GM18868 (cell line): ENCODE measurements at regions not wholly inside any gene's neighbourhood (a gene's known extent, or its start where the extent isn't known, plus 50 kb on each side); places are given as distances from the start of the nearest gene placed in this dataset.

Source experiments
- ATAC-seq: cut with Tn5 transposase; IDR thresholded peaks from one replicate; pipeline ENCODE4 v1.9.1; 2021; ENCODE audit warnings: mild to moderate bottlenecking, moderate library complexity; ENCODE audit not compliant: unreplicated experiment

DNA sequence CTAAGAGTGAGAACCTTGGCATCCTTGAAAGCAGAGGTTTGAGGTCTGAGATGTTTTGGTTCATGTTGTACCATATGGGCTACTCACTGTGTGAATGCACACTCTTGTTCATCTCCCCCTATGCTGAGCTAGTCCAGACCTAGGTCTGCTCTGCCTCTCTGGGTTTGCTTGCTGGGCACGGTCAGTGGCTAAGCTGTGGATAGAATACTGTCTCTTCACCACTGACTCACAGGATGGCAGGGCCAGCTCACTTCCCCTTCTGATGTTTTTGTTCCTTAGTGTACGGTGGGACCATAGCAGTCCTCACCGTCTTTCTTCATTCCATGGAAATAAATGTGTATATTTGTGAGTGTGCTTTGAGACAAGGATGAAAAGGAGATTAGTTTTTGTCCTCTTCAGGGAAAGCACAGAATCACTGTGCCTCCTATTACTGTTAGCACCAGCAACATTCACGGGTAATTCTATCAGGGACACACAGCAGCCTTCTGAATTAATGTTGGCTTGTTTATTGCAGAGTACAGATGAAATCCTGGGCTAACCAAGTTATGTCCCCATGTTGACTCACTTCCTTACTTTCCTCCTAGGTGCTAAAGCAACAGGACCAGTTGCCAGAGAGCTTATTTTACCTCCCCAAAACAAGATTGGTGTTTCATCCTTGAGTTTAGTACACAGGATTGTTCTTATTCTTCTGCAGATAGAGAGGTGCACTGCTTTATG is 56.9 kb upstream of the IVNS1ABP start:
- no peak for ATAC-seq

DNA sequence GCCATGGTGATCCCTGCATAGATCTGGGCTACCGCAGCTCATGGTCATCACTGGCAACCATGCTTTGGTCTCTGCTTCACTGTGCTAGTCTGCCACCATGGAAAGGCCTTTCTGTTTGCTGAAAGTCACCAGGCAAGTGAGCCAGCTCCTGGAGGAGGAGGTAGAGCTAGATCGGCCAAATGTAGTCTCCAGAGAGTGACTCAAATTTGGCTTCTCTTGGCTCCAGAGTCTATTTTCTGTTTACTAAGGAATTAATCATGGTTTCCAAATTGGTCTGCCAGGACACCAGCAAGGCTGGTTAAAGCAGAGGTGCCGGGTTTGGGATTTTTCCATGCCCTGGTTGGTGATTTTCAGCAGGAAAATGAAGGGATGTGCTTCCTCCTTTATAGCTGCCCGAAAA is 52.7 kb upstream of the IVNS1ABP start:
- ATAC-seq = no peak

DNA sequence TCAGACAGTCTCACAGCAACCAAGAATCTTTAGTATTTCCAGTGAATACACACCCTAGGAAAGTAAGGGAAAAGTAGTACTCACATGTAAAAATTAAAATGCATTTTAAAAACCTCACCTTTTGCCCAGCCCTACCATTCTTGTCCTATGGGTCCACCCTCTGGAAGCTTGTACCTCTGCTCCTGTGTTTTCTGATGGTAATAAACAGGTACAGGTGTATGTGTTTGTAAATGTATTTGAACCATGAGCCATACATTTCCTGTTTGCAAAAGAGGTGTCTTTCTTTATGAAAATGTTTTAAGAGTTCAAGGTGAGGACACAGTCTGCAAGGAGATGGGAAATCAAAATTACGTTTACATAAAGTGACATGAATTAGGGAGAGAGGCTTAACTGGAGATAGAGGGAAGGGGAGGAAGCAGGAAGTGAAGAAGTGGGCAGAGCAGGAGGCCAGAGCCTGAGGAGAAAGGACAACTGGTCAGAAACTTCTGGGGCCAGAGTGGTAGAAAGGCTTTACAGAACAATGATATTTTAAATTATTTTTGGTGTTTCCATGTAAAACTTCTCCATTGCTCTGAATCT is 52.0 kb upstream of the IVNS1ABP start:
- no peak for ATAC-seq

DNA sequence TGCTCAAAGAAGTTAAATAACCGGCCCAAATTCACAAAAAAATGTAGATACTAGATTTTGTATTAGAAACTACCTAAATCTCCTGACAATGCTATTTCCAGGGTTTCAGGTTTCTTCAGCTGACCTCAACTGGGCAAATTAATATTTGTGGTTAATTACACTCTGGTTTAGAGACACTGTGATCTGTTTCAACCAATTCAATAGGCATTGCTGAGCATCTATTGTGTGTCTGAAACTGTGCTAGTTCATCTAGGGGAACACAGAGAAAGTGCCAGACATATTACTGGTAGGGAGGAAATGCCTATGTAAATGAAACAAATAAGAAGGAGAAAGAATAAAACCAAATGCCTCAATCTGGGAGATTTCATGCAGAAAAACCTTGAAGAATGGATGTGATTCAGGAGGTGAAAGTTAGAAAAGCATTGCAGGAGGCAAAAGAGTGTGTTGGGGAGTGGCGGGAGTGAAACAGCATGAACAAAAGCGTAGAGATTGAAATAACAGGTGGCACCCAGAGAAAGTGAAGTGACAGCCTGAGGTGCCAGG is 51.3 kb upstream of the IVNS1ABP start:
- no peak for ATAC-seq

DNA sequence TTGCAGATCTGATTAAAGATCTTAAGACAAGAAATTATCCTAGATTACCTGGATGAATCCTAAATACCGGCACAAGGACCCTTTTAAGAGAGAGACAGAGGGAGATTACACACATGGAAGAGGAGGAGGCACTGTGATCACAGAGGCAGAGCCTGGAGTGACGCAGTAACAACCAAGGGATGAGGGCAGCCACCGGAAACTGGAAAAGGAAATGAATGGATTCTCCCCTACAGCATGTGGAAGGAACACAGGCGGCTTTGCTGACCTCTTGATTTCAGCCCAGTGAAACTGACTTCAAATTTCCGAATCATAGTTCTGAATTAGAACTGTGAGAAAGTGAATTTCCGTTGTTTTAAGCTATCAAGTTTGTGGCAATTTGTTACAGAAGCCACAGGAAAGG is 50.2 kb upstream of the IVNS1ABP start:
- ATAC-seq = no peak
